ENCODE measurements at regions not wholly inside any gene's neighbourhood (a gene's known extent, or its start where the extent isn't known, plus 50 kb on each side); places are given as distances from the start of the nearest gene placed in this dataset.

DNA sequence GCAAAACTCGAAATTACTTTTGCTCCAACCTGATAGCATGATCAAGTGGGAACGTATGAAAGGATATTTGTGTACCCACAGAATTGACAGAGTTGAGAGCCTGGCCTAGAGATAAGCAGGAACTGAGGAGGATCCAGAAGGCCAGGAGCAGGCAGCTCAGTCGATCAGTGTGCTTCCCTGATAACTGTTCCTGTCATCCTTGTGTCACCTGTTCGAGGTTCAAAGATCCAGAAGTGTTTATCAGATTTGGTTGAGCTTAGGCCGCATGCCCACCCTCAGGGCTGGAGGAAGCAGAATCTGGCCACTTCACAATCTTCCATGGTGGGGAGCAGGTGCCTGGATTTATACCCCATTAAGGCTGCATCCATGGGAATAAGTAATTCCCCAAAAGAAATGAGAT is 124.8 kb downstream of the QRSL1 start:
- Histone ChIP-seq H3K36me3 (replicated peaks; ENCODE audit: low read depth, low read length) (no peaks in the 10 kb centered on the region), H2AFZ (ENCODE audit: low read depth, low read length) (no peak overlapping the region), H3K4me2 (ENCODE audit: low read length) (no peak overlapping the region), H4K20me1 (ENCODE audit: insufficient read depth, low read length) (no peaks in the 10 kb centered on the region), H3K9me3 (ENCODE audit: insufficient read depth, low read length) (no peaks in the 10 kb centered on the region), H3K9ac (ENCODE audit: low read length) (no peak overlapping the region), H3K27ac (ENCODE audit: low read length) (no peak overlapping the region), H3K79me2 (ENCODE audit: low read length) (no peaks in the 10 kb centered on the region), H3K4me3 (ENCODE audit: low read length) (no peak overlapping the region), H3K27me3 (ENCODE audit: low read depth, low read length) (no peaks in the 10 kb centered on the region), H3K4me1 (ENCODE audit: low read length) (no peaks in the 10 kb centered on the region)
- no peak for TF ChIP-seq EZH2phosphoT487 (IDR thresholded peaks at IDR 0.05; ENCODE audit: low read depth)
- TF ChIP-seq, protein P1, sequence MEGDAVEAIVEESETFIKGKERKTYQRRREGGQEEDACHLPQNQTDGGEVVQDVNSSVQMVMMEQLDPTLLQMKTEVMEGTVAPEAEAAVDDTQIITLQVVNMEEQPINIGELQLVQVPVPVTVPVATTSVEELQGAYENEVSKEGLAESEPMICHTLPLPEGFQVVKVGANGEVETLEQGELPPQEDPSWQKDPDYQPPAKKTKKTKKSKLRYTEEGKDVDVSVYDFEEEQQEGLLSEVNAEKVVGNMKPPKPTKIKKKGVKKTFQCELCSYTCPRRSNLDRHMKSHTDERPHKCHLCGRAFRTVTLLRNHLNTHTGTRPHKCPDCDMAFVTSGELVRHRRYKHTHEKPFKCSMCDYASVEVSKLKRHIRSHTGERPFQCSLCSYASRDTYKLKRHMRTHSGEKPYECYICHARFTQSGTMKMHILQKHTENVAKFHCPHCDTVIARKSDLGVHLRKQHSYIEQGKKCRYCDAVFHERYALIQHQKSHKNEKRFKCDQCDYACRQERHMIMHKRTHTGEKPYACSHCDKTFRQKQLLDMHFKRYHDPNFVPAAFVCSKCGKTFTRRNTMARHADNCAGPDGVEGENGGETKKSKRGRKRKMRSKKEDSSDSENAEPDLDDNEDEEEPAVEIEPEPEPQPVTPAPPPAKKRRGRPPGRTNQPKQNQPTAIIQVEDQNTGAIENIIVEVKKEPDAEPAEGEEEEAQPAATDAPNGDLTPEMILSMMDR (IDR thresholded peaks at IDR 0.05; ENCODE audit: low read depth, low read length) = no peak

DNA sequence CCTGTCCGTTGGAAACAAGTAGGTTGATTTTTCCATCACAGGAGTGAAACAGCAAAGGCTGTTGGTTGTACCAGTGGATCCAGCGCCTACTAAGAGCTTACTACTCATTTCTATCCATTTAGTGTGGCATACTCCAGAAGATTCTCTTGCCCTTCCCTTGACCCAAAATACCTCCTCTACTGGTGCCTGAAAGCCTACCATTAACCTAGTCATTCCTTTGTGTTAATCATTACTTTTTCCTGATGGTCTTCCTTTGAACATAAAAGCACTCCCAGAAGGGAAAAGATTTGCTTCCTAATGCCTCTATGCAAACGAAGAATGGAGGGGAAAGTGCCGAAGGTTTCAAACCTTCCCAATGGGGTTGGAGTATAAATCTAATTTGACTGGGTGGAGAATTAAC is 123.3 kb downstream of the QRSL1 start:
- Histone ChIP-seq H3K9me3 (ENCODE audit: insufficient read depth, low read length) (no peaks in the 10 kb centered on the region), H3K27me3 (ENCODE audit: low read depth, low read length) (no peaks in the 10 kb centered on the region), H3K9ac (ENCODE audit: low read length) (no peak overlapping the region), H3K4me2 (ENCODE audit: low read length) (no peak overlapping the region), H3K79me2 (ENCODE audit: low read length) (no peaks in the 10 kb centered on the region), H3K36me3 (replicated peaks; ENCODE audit: low read depth, low read length) (no peaks in the 10 kb centered on the region), H4K20me1 (ENCODE audit: insufficient read depth, low read length) (no peaks in the 10 kb centered on the region), H3K4me3 (ENCODE audit: low read length) (no peak overlapping the region), H3K27ac (ENCODE audit: low read length) (no peak overlapping the region), H3K4me1 (ENCODE audit: low read length) (no peaks in the 10 kb centered on the region), H2AFZ (ENCODE audit: low read depth, low read length) (no peak overlapping the region)
- TF ChIP-seq, protein P1 (IDR thresholded peaks at IDR 0.05; ENCODE audit: low read depth, low read length) = no peak
- TF ChIP-seq EZH2phosphoT487 (IDR thresholded peaks at IDR 0.05; ENCODE audit: low read depth) = no peak

DNA sequence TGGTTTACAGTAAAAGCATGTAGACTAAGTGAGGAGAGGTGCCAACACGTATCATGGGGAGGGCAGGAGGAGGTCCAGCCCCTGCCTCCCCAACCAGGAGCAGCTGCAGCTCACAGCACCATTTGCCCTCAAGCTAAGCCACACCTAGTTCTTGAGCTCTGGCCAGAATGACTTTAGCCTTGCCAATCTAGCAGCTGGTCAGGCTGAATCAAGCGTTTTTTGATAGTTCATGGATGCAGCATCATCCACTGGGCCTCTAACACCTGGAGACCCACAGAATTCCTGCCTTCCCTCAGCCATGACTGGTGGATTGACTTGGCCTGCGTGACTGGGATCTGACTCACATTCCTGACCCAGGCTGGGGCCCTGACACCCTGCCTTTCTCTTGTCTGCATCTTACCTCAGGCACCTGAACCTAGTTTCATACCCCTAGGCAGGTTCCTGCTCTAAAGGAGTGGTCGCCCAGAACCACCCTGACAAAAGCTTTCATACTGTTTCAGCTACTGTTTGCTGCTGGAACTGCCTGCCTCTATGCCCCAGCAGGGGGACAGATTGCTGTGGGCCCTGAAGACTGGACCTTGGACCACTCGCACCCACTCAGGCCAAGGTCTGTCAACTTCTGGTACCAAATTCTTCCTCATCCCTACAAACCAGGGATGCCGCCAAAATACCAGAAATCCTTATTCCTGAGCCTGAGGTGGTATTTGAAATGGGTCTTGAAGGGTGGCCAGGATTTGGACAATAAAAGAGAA is 122.3 kb downstream of the QRSL1 start:
- no peak overlapping the region for H3K4me3 ChIP-seq (ENCODE audit: low read length)
- no peaks in the 10 kb centered on the region for H3K9me3 ChIP-seq (ENCODE audit: insufficient read depth, low read length)
- H2AFZ ChIP-seq (ENCODE audit: low read depth, low read length) = no peak overlapping the region
- H3K36me3 ChIP-seq (replicated peaks; ENCODE audit: low read depth, low read length) = no peaks in the 10 kb centered on the region
- no peak overlapping the region for H3K9ac ChIP-seq (ENCODE audit: low read length)
- no peaks in the 10 kb centered on the region for H3K79me2 ChIP-seq (ENCODE audit: low read length)
- no peak overlapping the region for H3K27ac ChIP-seq (ENCODE audit: low read length)
- no peaks in the 10 kb centered on the region for H3K27me3 ChIP-seq (ENCODE audit: low read depth, low read length)
- no peak overlapping the region for H3K4me2 ChIP-seq (ENCODE audit: low read length)
- TF ChIP-seq, protein P1 (IDR thresholded peaks at IDR 0.05; ENCODE audit: low read depth, low read length) = no peak
- no peak for TF ChIP-seq EZH2phosphoT487 (IDR thresholded peaks at IDR 0.05; ENCODE audit: low read depth)
- no peaks in the 10 kb centered on the region for H3K4me1 ChIP-seq (ENCODE audit: low read length)
- H4K20me1 ChIP-seq (ENCODE audit: insufficient read depth, low read length) = no peaks in the 10 kb centered on the region

DNA sequence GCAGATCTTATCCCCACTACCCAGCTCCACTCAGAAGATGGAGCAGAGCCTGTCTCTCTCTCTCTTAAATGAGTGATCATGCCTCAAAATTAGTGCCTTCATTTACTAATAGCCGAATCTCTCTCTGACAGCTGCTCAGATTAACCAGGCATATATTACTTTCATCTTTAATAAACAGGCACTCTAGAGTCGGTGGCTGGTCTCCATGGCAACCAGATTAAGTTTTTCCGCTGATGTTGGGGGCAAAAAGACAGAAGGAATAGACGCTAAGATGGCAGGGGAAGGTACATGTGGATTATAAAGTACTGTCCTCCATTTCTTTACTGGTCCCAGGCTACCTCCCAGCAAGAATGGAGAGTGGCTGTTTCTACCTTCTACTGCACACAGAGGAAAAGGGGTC is 121.6 kb downstream of the QRSL1 start:
- Histone ChIP-seq H4K20me1 (ENCODE audit: insufficient read depth, low read length) (no peaks in the 10 kb centered on the region), H3K9me3 (ENCODE audit: insufficient read depth, low read length) (no peaks in the 10 kb centered on the region), H3K4me1 (ENCODE audit: low read length) (no peaks in the 10 kb centered on the region), H3K27ac (ENCODE audit: low read length) (no peak overlapping the region), H3K79me2 (ENCODE audit: low read length) (no peaks in the 10 kb centered on the region), H3K36me3 (replicated peaks; ENCODE audit: low read depth, low read length) (no peaks in the 10 kb centered on the region), H3K27me3 (ENCODE audit: low read depth, low read length) (no peaks in the 10 kb centered on the region), H3K9ac (ENCODE audit: low read length) (no peak overlapping the region), H2AFZ (ENCODE audit: low read depth, low read length) (no peak overlapping the region), H3K4me3 (ENCODE audit: low read length) (no peak overlapping the region), H3K4me2 (ENCODE audit: low read length) (no peak overlapping the region)
- TF ChIP-seq, protein P1 (IDR thresholded peaks at IDR 0.05; ENCODE audit: low read depth, low read length) = no peak
- TF ChIP-seq EZH2phosphoT487 (IDR thresholded peaks at IDR 0.05; ENCODE audit: low read depth) = no peak
